Liver (tissue), 3 donors: ENCODE measurements at regions not wholly inside any gene's neighbourhood (a gene's known extent, or its start where the extent isn't known, plus 50 kb on each side); places are given as distances from the start of the nearest gene placed in this dataset.

ENCODE experiments used
- JUND ChIP-seq, 2 donors: IDR thresholded peaks; 2 replicates each; pipeline ENCODE4 v1.6.1; 2016; ENCODE audit warnings: antibody characterized with exemption in 2 of 2
- TF ChIP-seq, protein P1 (sequence below): fragments of 150-350 bp; IDR thresholded peaks from 2 replicates; pipeline ENCODE4 v1.5.1; 2017; ENCODE audit warnings: improper control_type of control experiment, low read depth, low read length; ENCODE audit not compliant: missing input control
- donor health status: healthy.
- donor health status: healthy.

DNA sequence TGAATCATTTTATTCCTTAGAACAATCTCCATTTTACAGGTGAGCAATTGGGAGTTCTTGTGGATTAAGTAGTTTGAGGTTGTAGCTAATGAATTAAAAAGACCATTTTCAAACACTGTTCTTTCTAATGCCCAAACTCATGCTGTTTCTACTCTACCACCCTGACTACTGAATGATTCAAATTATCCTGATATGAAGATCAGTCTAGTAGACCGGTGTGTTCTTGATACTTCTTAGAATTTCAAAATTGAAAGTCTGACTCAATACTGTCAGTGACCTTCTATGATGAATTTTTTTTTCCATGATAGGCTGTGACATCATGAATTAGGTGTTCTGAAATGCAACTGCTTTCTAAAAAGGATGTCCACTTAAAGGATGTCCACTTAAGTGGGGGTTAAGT, 515.5 kb downstream of the DMAC1 start:
- TF ChIP-seq, protein P1, sequence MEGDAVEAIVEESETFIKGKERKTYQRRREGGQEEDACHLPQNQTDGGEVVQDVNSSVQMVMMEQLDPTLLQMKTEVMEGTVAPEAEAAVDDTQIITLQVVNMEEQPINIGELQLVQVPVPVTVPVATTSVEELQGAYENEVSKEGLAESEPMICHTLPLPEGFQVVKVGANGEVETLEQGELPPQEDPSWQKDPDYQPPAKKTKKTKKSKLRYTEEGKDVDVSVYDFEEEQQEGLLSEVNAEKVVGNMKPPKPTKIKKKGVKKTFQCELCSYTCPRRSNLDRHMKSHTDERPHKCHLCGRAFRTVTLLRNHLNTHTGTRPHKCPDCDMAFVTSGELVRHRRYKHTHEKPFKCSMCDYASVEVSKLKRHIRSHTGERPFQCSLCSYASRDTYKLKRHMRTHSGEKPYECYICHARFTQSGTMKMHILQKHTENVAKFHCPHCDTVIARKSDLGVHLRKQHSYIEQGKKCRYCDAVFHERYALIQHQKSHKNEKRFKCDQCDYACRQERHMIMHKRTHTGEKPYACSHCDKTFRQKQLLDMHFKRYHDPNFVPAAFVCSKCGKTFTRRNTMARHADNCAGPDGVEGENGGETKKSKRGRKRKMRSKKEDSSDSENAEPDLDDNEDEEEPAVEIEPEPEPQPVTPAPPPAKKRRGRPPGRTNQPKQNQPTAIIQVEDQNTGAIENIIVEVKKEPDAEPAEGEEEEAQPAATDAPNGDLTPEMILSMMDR: no peak
- no peak for TF ChIP-seq JUND (IDR thresholded peaks at IDR 0.05)
